ENCODE measurements at regions not wholly inside any gene's neighbourhood (a gene's known extent, or its start where the extent isn't known, plus 50 kb on each side); places are given as distances from the start of the nearest gene placed in this dataset.

- intact Hi-C loops (cut with DNase I; ENCODE audit: low total_unique reads) (no loop called here), in situ Hi-C loops (cut with MboI; ENCODE audit: low pct_ligation_motif_present in 1 of 4, low pct_unique_long_range_greater_than_20kb in 1 of 4, low sequenced_read_pairs in 3 of 4) (no loop called here)
- WGBS, 2 donors (ENCODE audit: low coverage in 1 of 2), result 60 to 71% methylated on average over 5 of the region's 5 CpGs
Observed at GRCh38 chr2:158894078-158894477, 74.4 kb upstream of the TANC1 start.

DNA sequence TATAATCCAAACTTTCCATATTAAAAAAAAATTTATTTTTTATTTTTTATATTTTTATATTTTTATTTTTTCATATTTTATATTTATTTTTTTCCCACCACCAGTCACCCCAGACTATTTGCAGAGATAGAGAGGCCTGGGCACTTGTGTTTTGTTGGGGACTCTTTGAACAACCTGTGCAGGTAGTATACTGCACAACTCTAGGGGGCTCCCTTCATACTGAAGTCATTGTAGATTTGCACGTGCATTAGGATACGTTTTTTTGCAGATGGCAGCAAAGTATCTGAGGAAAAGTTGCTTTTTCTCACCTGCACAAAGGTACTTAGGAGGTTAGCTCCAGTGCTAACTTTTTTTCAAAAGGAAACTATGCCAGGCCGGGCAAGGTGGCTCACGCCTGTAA is 73.9 kb upstream of the TANC1 start:
- no peak for DNase-seq
- Histone ChIP-seq H3K4me1 (no peaks in the 10 kb centered on the region), H3K36me3 (no peaks in the 10 kb centered on the region), H3K27me3 (no peaks in the 10 kb centered on the region), H3K9me3 (no peaks in the 10 kb centered on the region), H3K27ac (no peak overlapping the region), H3K4me3 (no peak overlapping the region)
- intact Hi-C loops (cut with DNase I; ENCODE audit: low total_unique reads), result no loop called here
- no peak for TF ChIP-seq POLR2A (IDR thresholded peaks at IDR 0.05)
- TF ChIP-seq, protein P1, sequence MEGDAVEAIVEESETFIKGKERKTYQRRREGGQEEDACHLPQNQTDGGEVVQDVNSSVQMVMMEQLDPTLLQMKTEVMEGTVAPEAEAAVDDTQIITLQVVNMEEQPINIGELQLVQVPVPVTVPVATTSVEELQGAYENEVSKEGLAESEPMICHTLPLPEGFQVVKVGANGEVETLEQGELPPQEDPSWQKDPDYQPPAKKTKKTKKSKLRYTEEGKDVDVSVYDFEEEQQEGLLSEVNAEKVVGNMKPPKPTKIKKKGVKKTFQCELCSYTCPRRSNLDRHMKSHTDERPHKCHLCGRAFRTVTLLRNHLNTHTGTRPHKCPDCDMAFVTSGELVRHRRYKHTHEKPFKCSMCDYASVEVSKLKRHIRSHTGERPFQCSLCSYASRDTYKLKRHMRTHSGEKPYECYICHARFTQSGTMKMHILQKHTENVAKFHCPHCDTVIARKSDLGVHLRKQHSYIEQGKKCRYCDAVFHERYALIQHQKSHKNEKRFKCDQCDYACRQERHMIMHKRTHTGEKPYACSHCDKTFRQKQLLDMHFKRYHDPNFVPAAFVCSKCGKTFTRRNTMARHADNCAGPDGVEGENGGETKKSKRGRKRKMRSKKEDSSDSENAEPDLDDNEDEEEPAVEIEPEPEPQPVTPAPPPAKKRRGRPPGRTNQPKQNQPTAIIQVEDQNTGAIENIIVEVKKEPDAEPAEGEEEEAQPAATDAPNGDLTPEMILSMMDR (IDR thresholded peaks at IDR 0.05), result no peak
- no peak for TF ChIP-seq POLR2AphosphoS5 (IDR thresholded peaks at IDR 0.05)
- no peak for TF ChIP-seq EP300 (IDR thresholded peaks at IDR 0.05; ENCODE audit: low read depth)
- in situ Hi-C loops (cut with MboI; ENCODE audit: low pct_ligation_motif_present in 1 of 4, low pct_unique_long_range_greater_than_20kb in 1 of 4, low sequenced_read_pairs in 3 of 4), result no loop called here
- WGBS, 2 donors (ENCODE audit: low coverage in 1 of 2), result 53 to 83% methylated on average over 2 to 4 of the region's 4 CpGs

More at GRCh38 chr2:158894078-158894477, 74.4 kb upstream of the TANC1 start:
- no peaks in the 10 kb centered on the region for H3K27me3 ChIP-seq
- H3K4me3 ChIP-seq, result no peak overlapping the region
- H3K9me3 ChIP-seq, result no peaks in the 10 kb centered on the region
- H3K4me1 ChIP-seq, result no peaks in the 10 kb centered on the region
- TF ChIP-seq POLR2A (IDR thresholded peaks at IDR 0.05) (no peak), POLR2AphosphoS5 (IDR thresholded peaks at IDR 0.05) (no peak), EP300 (IDR thresholded peaks at IDR 0.05; ENCODE audit: low read depth) (no peak)
- TF ChIP-seq, protein P1 (IDR thresholded peaks at IDR 0.05), result no peak
- no peak overlapping the region for H3K27ac ChIP-seq
- DNase-seq, result no peak
- H3K36me3 ChIP-seq, result no peaks in the 10 kb centered on the region

DNA sequence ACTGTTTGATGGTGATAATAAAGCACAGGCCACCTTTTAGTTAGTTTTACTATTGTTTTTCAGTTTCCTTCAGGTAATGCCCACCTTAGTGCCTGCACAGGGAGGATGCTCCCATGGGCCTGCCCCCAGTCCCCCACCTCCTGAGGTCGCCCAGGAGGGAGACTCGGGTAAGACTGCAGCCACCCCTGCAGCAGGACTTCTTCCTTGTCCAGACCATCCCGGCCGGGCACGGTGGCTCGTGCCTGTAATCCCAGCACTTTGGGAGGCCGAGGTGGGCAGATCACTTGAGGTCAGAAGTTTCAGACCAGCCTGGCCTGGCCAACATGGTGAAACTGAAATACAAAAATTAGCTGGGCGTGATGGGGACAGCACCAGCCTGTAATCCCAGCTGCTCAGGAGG is 68.1 kb upstream of the TANC1 start:
- no peak overlapping the region for H3K27ac ChIP-seq
- DNase-seq, result no peak
- intact Hi-C loops (cut with DNase I; ENCODE audit: low total_unique reads), result no loop called here
- no peak overlapping the region for H3K4me3 ChIP-seq
- H3K4me1 ChIP-seq, result peaks cover 0 to 13% (median 0%) of the 10 kb centered on the region in 4 donors
- no peaks in the 10 kb centered on the region for H3K36me3 ChIP-seq
- in situ Hi-C loops (cut with MboI; ENCODE audit: low pct_ligation_motif_present in 1 of 4, low pct_unique_long_range_greater_than_20kb in 1 of 4, low sequenced_read_pairs in 3 of 4), result loop anchor here in 3 of 4 donors (5.0 to 10.0 kb wide), 3 partner anchors 212 to 217 kb away; no protein-coding TSS in a partner anchor
- 92% methylated on average over 3 to 4 of the region's 8 CpGs for WGBS, 2 donors (ENCODE audit: low coverage in 1 of 2)
- no peaks in the 10 kb centered on the region for H3K9me3 ChIP-seq
- TF ChIP-seq POLR2A (IDR thresholded peaks at IDR 0.05) (no peak), EP300 (IDR thresholded peaks at IDR 0.05; ENCODE audit: low read depth) (no peak), POLR2AphosphoS5 (IDR thresholded peaks at IDR 0.05) (no peak)
- TF ChIP-seq, protein P1 (IDR thresholded peaks at IDR 0.05), result no peak
- H3K27me3 ChIP-seq, result no peaks in the 10 kb centered on the region

- Histone ChIP-seq H3K27me3 (no peaks in the 10 kb centered on the region), H3K4me1 (peaks cover 0 to 14% (median 0%) of the 10 kb centered on the region in 4 donors), H3K9me3 (no peaks in the 10 kb centered on the region), H3K36me3 (no peaks in the 10 kb centered on the region), H3K4me3 (no peak overlapping the region), H3K27ac (no peak overlapping the region)
- no peak for TF ChIP-seq POLR2AphosphoS5 (IDR thresholded peaks at IDR 0.05)
- TF ChIP-seq, protein P1 (IDR thresholded peaks at IDR 0.05), result no peak
- TF ChIP-seq EP300 (IDR thresholded peaks at IDR 0.05; ENCODE audit: low read depth), result no peak
- no peak for TF ChIP-seq POLR2A (IDR thresholded peaks at IDR 0.05)
- in situ Hi-C loops (cut with MboI; ENCODE audit: low pct_ligation_motif_present in 1 of 4, low pct_unique_long_range_greater_than_20kb in 1 of 4, low sequenced_read_pairs in 3 of 4), result loop anchor here in 3 of 4 donors (5.0 to 10.0 kb wide), 3 partner anchors 210 to 215 kb away; no protein-coding TSS in a partner anchor
- intact Hi-C loops (cut with DNase I; ENCODE audit: low total_unique reads), result no loop called here
- no peak for DNase-seq
- 84 to 88% methylated on average over 2 of the region's 2 CpGs for WGBS, 2 donors (ENCODE audit: low coverage in 1 of 2)
Observed at GRCh38 chr2:158902005-158902398, 66.4 kb upstream of the TANC1 start.
